GM23338 (cell line): ENCODE measurements at regions not wholly inside any gene's neighbourhood (a gene's known extent, or its start where the extent isn't known, plus 50 kb on each side); places are given as distances from the start of the nearest gene placed in this dataset.

Experiments used
- ATAC-seq: fragments of 200-7000 bp; cut with Tn5 transposase; 3 replicates; pipeline ENCODE4 v1.9.1; 2020
- DNase-seq: peaks from one replicate; pipeline ENCODE4 v3.0.0-alpha.2; 2015; ENCODE audit warnings: low spot score
- H2AFZ ChIP-seq: fragments of 200-600 bp; sonication (generic); 2 replicates; pipeline ENCODE4 v1.8.0; 2016; ENCODE audit warnings: antibody characterized with exemption, mild to moderate bottlenecking, moderate library complexity
- H3F3A ChIP-seq: fragments of 200-600 bp; sonication (generic); replicated peaks from 2 replicates; pipeline ENCODE4 v1.8.0; 2017; ENCODE audit warnings: antibody characterized with exemption, mixed run types, low read depth
- H3K27ac ChIP-seq: fragments of 200-600 bp; sonication (generic); 2 replicates; pipeline ENCODE4 v1.6.1; 2016; ENCODE audit warnings: low read depth
- H3K27me3 ChIP-seq: fragments of 200-600 bp; sonication (generic); 2 replicates; pipeline ENCODE4 v1.8.0; 2016; ENCODE audit warnings: mild to moderate bottlenecking, mixed run types, moderate library complexity; ENCODE audit not compliant: insufficient read depth
- H3K36me3 ChIP-seq: fragments of 200-600 bp; sonication (generic); 2 replicates; pipeline ENCODE4 v1.8.0; 2016; ENCODE audit warnings: mild to moderate bottlenecking; ENCODE audit not compliant: insufficient read depth
- H3K4me1 ChIP-seq: fragments of 200-600 bp; sonication (generic); 2 replicates; pipeline ENCODE4 v1.8.0; 2016; ENCODE audit warnings: mild to moderate bottlenecking, moderate library complexity; ENCODE audit not compliant: insufficient read depth
- H3K4me2 ChIP-seq: fragments of 200-600 bp; sonication (generic); 2 replicates; pipeline ENCODE4 v1.7.1; 2017; ENCODE audit warnings: mixed run types
- H3K4me3 ChIP-seq: fragments of 200-600 bp; sonication (generic); 2 replicates; pipeline ENCODE4 v1.6.1; 2016; ENCODE audit warnings: mixed run types
- H3K79me2 ChIP-seq: fragments of 200-600 bp; sonication (generic); replicated peaks from 2 replicates; pipeline ENCODE4 v1.8.0; 2017; ENCODE audit warnings: mild to moderate bottlenecking; ENCODE audit not compliant: insufficient read depth
- H3K9me2 ChIP-seq: fragments of 200-600 bp; sonication (generic); 2 replicates; pipeline ENCODE4 v1.8.0; 2017; ENCODE audit not compliant: insufficient read depth
- H4K20me1 ChIP-seq: fragments of 200-600 bp; sonication (generic); replicated peaks from 2 replicates; pipeline ENCODE4 v1.8.0; 2017; ENCODE audit warnings: mild to moderate bottlenecking; ENCODE audit not compliant: insufficient read depth
- H3K27ac Mint-ChIP-seq: 2 replicates; pipeline ENCODE4 v1.8.0; 2020; ENCODE audit warnings: inconsistent platforms, mild to moderate bottlenecking, moderate library complexity, mixed read lengths
- H3K27me3 Mint-ChIP-seq: 3 replicates; pipeline ENCODE4 v1.8.0; 2022; ENCODE audit warnings: low read depth, mild to moderate bottlenecking, moderate library complexity, mixed read lengths, inconsistent platforms; ENCODE audit not compliant: insufficient read depth, poor library complexity
- H3K36me3 Mint-ChIP-seq: 3 replicates; pipeline ENCODE4 v1.8.0; 2021; ENCODE audit warnings: low read depth, mild to moderate bottlenecking, inconsistent platforms, moderate library complexity, mixed read lengths
- H3K4me1 Mint-ChIP-seq: 3 replicates; pipeline ENCODE4 v1.8.0; 2020; ENCODE audit warnings: mild to moderate bottlenecking, inconsistent platforms, mixed read lengths
- H3K4me3 Mint-ChIP-seq: 3 replicates; pipeline ENCODE4 v1.8.0; 2021; ENCODE audit warnings: moderate library complexity, mild to moderate bottlenecking, inconsistent platforms, mixed read lengths
- H3K9me3 Mint-ChIP-seq: 3 replicates; pipeline ENCODE4 v1.8.0; 2020; ENCODE audit warnings: moderate library complexity, mild to moderate bottlenecking, inconsistent platforms, mixed read lengths
- CREB1 ChIP-seq: fragments of 250-450 bp; sonication (Bioruptor Pico); IDR thresholded peaks from 2 replicates; pipeline ENCODE4 v1.5.0; 2020; ENCODE audit warnings: low read depth, mild to moderate bottlenecking, moderate library complexity
- ETS1 ChIP-seq: IDR thresholded peaks from 2 replicates; pipeline ENCODE4 v1.6.1; 2016; ENCODE audit warnings: antibody characterized with exemption
- EZH2 ChIP-seq: fragments of 200-600 bp; sonication (generic); IDR thresholded peaks from one replicate; pipeline ENCODE4 v1.8.0; 2017; ENCODE audit warnings: antibody characterized with exemption, mild to moderate bottlenecking, low read depth; ENCODE audit not compliant: unreplicated experiment
- EZH2phosphoT487 ChIP-seq: fragments of 200-600 bp; sonication (generic); IDR thresholded peaks from one replicate; pipeline ENCODE4 v1.8.1; 2018; ENCODE audit warnings: antibody characterized with exemption; ENCODE audit not compliant: unreplicated experiment
- JUNB ChIP-seq: IDR thresholded peaks from one replicate; pipeline ENCODE4 v1.6.1; 2016; ENCODE audit warnings: antibody characterized with exemption; ENCODE audit not compliant: unreplicated experiment
- NANOG ChIP-seq: IDR thresholded peaks from 2 replicates; pipeline ENCODE4 v1.6.1; 2016; ENCODE audit warnings: antibody characterized with exemption, borderline replicate concordance
- POLR2AphosphoS5 ChIP-seq: IDR thresholded peaks from 2 replicates; pipeline ENCODE4 v1.6.1; 2016; ENCODE audit warnings: antibody characterized with exemption, low read depth
- REST ChIP-seq: IDR thresholded peaks from one replicate; pipeline ENCODE4 v1.6.1; 2018; ENCODE audit warnings: antibody characterized with exemption; ENCODE audit not compliant: unreplicated experiment
- STAT1 ChIP-seq: IDR thresholded peaks from one replicate; pipeline ENCODE4 v1.6.1; 2016; ENCODE audit warnings: antibody characterized with exemption; ENCODE audit not compliant: unreplicated experiment
- ZNF114 ChIP-seq: fragments of 250-450 bp; sonication (Bioruptor Pico); IDR thresholded peaks from 2 replicates; pipeline ENCODE4 v1.5.0; 2020; ENCODE audit warnings: mild to moderate bottlenecking, moderate library complexity
- ZNF331 ChIP-seq: fragments of 250-450 bp; sonication (Bioruptor Pico); IDR thresholded peaks from 2 replicates; pipeline ENCODE4 v1.5.0; 2020; ENCODE audit warnings: low read depth, mild to moderate bottlenecking, moderate library complexity
- ZNF462 ChIP-seq: fragments of 250-450 bp; sonication (Bioruptor Pico); IDR thresholded peaks from 2 replicates; pipeline ENCODE4 v1.5.0; 2020; ENCODE audit warnings: mild to moderate bottlenecking, moderate library complexity
- TF ChIP-seq, protein P1 (sequence below), 2 experiments: fragments of 200-600 bp in 1 of 2; sonication (generic) in 1 of 2; conservative IDR thresholded peaks; 2 replicates each; pipeline versions ENCODE4 v1.5.1 to v1.6.1; 2016 to 2017; ENCODE audit warnings: antibody characterized with exemption in 2 of 2, low read depth in 2 of 2, mild to moderate bottlenecking in 2 of 2, moderate library complexity in 1 of 2

- no peaks in the 10 kb centered on the region for H3K27me3 ChIP-seq
- Mint-ChIP-seq H3K4me3 (no peak overlapping the region), H3K9me3 (no peaks in the 10 kb centered on the region), H3K27me3 (no peaks in the 10 kb centered on the region), H3K36me3 (no peaks in the 10 kb centered on the region), H3K27ac (no peak overlapping the region), H3K4me1 (peaks cover 3% of the 10 kb centered on the region; the same call in 1 of the 3 replicates)
- DNase-seq (no peak), ATAC-seq (no peak)
- H4K20me1 ChIP-seq = no peaks in the 10 kb centered on the region
- H2AFZ ChIP-seq = no peak overlapping the region
- no peak for TF ChIP-seq REST
- TF ChIP-seq NANOG = no peak
- TF ChIP-seq ETS1 = no peak
- no peak for TF ChIP-seq EZH2phosphoT487
- TF ChIP-seq ZNF462 (CRISPR knock-in tag) = no peak
- no peak for TF ChIP-seq POLR2AphosphoS5
- TF ChIP-seq STAT1 = no peak
- TF ChIP-seq CREB1 (CRISPR knock-in tag) = no peak
- no peak for TF ChIP-seq ZNF331 (CRISPR knock-in tag)
- no peak for TF ChIP-seq JUNB
- TF ChIP-seq, protein P1, sequence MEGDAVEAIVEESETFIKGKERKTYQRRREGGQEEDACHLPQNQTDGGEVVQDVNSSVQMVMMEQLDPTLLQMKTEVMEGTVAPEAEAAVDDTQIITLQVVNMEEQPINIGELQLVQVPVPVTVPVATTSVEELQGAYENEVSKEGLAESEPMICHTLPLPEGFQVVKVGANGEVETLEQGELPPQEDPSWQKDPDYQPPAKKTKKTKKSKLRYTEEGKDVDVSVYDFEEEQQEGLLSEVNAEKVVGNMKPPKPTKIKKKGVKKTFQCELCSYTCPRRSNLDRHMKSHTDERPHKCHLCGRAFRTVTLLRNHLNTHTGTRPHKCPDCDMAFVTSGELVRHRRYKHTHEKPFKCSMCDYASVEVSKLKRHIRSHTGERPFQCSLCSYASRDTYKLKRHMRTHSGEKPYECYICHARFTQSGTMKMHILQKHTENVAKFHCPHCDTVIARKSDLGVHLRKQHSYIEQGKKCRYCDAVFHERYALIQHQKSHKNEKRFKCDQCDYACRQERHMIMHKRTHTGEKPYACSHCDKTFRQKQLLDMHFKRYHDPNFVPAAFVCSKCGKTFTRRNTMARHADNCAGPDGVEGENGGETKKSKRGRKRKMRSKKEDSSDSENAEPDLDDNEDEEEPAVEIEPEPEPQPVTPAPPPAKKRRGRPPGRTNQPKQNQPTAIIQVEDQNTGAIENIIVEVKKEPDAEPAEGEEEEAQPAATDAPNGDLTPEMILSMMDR (conservative IDR thresholded peaks at IDR 0.05; ENCODE audit: low read depth in 2 of 2) = no peak
- no peak for TF ChIP-seq ZNF114 (CRISPR knock-in tag)
- no peak for TF ChIP-seq EZH2
- no peaks in the 10 kb centered on the region for H3K36me3 ChIP-seq
- no peaks in the 10 kb centered on the region for H3K4me1 ChIP-seq
- H3K4me2 ChIP-seq = no peak overlapping the region
- H3K79me2 ChIP-seq = no peaks in the 10 kb centered on the region
- no peak overlapping the region for H3K4me3 ChIP-seq
- no peaks in the 10 kb centered on the region for H3F3A ChIP-seq
- H3K27ac ChIP-seq = no peak overlapping the region
- H3K9me2 ChIP-seq = peaks cover 14% of the 10 kb centered on the region
Observed at GRCh38 chr1:14443164-14443787, 155.2 kb upstream of the KAZN start.
